ENCODE measurements at regions not wholly inside any gene's neighbourhood (a gene's known extent, or its start where the extent isn't known, plus 50 kb on each side); places are given as distances from the start of the nearest gene placed in this dataset.

DNA sequence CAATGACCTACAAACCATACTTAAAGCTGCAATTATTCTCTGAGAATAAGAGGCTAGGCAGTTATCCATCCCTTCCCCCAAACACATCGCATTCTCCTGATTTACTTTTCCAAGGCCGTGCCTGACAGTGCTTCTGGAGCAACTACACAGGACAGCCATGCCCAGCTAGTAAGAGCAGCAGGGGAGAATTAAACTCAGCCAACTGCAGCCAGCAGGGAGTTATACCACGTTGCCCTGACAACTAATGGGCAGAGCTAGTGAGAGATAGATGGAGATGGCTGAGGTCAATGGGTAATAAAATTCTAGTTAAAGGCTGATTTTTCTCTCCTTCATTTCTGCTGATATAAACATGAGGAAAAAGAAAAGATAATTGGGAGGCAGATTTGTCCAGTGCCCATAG, 193.8 kb upstream of the PPP2R3A start:
- Histone ChIP-seq H3K4me3 (ENCODE audit: low read length) (no peak overlapping the region), H3K36me3 (ENCODE audit: control insufficient read depth, insufficient read depth, low read length) (no peaks in the 10 kb centered on the region), H3K9me3 (replicated peaks; ENCODE audit: control insufficient read depth, low read depth, low read length) (no peaks in the 10 kb centered on the region), H3K4me1 (ENCODE audit: control insufficient read depth, insufficient read depth, low read length) (no peaks in the 10 kb centered on the region), H3K27me3 (ENCODE audit: control insufficient read depth, insufficient read depth, low read length) (no peaks in the 10 kb centered on the region), H3K27ac (ENCODE audit: low read length) (no peak overlapping the region)
- WGBS (ENCODE audit: insufficient coverage), result 29% methylated on average over 1 of the region's 3 CpGs
- DNase-seq, result no peak

DNA sequence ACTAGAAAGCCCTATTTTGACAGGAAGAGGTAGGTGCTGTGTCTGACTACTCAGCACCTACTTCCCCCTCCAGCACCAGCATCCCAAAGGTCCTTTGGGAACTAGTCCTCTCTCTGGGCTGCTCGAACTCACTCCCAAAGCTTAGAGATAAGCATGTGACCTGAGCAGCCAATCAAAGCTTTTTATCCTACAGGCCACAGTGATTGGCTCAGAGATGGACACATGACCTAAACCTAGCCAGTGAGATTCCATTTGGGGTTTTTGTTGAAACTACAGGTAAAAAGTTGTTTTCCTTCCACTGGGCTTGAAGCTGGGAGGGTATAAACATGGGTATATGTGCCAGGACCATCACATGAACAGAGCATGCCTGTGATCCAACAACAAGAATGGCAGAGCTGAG, 186.5 kb upstream of the PPP2R3A start:
- no peak for DNase-seq
- Histone ChIP-seq H3K36me3 (ENCODE audit: control insufficient read depth, insufficient read depth, low read length) (no peaks in the 10 kb centered on the region), H3K27ac (ENCODE audit: low read length) (no peak overlapping the region), H3K9me3 (replicated peaks; ENCODE audit: control insufficient read depth, low read depth, low read length) (no peaks in the 10 kb centered on the region), H3K4me1 (ENCODE audit: control insufficient read depth, insufficient read depth, low read length) (no peaks in the 10 kb centered on the region), H3K27me3 (ENCODE audit: control insufficient read depth, insufficient read depth, low read length) (no peaks in the 10 kb centered on the region), H3K4me3 (ENCODE audit: low read length) (no peak overlapping the region)
- no CpG with 5 or more reads among the region's 1 CpG for WGBS (ENCODE audit: insufficient coverage)

DNA sequence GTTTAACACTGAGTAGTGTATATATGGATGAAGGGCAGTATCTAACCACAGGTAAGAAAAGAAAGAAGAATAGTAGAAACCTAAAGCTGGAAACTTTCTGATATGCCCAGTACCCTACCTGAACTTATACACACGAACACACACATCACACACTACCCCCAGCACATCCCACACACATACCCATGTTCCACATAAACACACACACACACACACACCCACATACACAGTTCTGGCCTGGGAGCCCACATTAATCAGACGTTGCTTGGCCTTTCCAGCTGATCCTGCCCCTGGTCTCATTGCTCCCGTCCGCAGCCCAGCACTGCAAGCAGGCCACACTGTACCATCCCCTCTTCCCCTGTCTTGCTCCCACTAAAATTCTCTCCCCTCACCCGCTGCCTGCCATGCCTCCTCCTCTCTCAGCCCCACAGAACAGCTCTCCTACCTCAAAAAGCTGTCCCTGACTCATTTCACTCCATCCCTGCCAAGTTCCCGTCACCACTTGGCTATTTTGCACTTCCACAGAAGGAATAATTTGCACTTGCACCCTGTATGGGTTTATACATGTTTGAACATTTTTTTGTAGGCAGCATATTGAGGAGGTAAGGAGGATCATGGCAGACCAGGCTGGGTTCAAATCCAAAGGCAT, 185.8 kb upstream of the PPP2R3A start:
- Histone ChIP-seq H3K27me3 (ENCODE audit: control insufficient read depth, insufficient read depth, low read length) (no peaks in the 10 kb centered on the region), H3K9me3 (replicated peaks; ENCODE audit: control insufficient read depth, low read depth, low read length) (no peaks in the 10 kb centered on the region), H3K4me1 (ENCODE audit: control insufficient read depth, insufficient read depth, low read length) (no peaks in the 10 kb centered on the region), H3K27ac (ENCODE audit: low read length) (no peak overlapping the region), H3K36me3 (ENCODE audit: control insufficient read depth, insufficient read depth, low read length) (no peaks in the 10 kb centered on the region), H3K4me3 (ENCODE audit: low read length) (no peak overlapping the region)
- DNase-seq, result no peak
- WGBS (ENCODE audit: insufficient coverage), result 66% methylated on average over 5 of the region's 6 CpGs

DNA sequence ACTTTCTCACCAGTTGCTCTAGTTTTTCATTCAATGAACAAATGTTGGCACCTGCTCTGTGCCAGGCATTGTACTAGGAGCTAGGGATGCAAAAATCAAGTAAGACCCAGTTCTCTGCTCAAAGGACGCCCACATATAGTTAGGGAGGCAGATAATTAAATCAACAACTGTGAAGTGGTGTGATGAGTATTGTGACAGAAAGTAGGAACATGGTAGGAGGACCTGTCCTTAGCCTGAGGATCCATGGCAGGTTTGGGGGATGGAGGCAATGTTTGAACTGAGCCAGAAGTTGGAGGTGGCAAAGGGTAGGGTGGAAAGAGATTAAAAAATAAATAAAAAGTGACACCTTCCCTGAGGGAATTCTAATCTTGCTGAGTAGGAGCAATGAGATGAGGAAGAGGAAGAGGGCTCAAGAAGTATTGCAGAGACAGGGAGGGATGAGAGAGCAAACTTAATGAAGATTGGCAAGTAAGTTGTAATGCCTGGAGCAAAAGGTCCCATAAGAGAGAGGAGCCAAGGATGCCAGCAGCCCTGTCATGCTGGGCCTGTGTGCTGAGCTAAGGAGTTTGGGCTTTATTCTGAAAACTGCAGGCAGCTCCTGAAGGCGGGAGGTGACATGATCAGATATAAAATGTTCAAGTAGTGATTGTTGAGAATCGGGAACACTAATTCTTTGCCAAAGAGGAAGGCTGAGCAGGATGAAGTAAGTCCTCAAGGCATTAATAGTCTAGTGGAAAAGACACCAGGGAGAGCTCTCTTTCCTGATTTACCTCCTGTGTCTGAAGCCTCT, 184.3 kb upstream of the PPP2R3A start:
- Histone ChIP-seq H3K4me3 (ENCODE audit: low read length) (no peak overlapping the region), H3K4me1 (ENCODE audit: control insufficient read depth, insufficient read depth, low read length) (no peaks in the 10 kb centered on the region), H3K27ac (ENCODE audit: low read length) (no peak overlapping the region), H3K27me3 (ENCODE audit: control insufficient read depth, insufficient read depth, low read length) (no peaks in the 10 kb centered on the region), H3K9me3 (replicated peaks; ENCODE audit: control insufficient read depth, low read depth, low read length) (no peaks in the 10 kb centered on the region), H3K36me3 (ENCODE audit: control insufficient read depth, insufficient read depth, low read length) (no peaks in the 10 kb centered on the region)
- DNase-seq, result no peak
- WGBS (ENCODE audit: insufficient coverage), result 79% methylated on average over 3 of the region's 3 CpGs

DNA sequence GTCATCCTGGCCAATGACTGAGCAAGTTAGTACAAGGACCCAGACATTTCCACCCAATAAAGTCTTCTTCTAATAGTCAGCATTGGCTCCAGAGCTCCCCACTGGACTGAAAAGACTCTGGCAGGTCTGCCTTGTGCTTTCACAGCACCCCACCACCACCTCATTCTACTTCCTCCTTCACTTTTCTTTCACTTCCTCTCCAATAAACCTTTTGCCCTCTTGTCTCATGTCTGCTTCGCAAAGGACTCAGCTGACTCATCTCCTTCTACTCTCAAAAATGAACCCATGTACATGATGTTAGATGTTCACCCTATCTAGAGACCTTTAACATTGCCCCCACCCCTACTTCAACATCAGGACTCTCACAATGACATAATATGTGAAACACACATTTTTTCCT, 181.0 kb upstream of the PPP2R3A start:
- H3K9me3 ChIP-seq (replicated peaks; ENCODE audit: control insufficient read depth, low read depth, low read length), result peaks cover 5% of the 10 kb centered on the region
- H3K4me3 ChIP-seq (ENCODE audit: low read length), result no peak overlapping the region
- 50% methylated on average over 1 of the region's 1 CpG for WGBS (ENCODE audit: insufficient coverage)
- no peaks in the 10 kb centered on the region for H3K27me3 ChIP-seq (ENCODE audit: control insufficient read depth, insufficient read depth, low read length)
- peak; percentile 18 for DNase-seq
- no peak overlapping the region for H3K27ac ChIP-seq (ENCODE audit: low read length)
- H3K36me3 ChIP-seq (ENCODE audit: control insufficient read depth, insufficient read depth, low read length), result no peaks in the 10 kb centered on the region
- H3K4me1 ChIP-seq (ENCODE audit: control insufficient read depth, insufficient read depth, low read length), result no peaks in the 10 kb centered on the region

DNA sequence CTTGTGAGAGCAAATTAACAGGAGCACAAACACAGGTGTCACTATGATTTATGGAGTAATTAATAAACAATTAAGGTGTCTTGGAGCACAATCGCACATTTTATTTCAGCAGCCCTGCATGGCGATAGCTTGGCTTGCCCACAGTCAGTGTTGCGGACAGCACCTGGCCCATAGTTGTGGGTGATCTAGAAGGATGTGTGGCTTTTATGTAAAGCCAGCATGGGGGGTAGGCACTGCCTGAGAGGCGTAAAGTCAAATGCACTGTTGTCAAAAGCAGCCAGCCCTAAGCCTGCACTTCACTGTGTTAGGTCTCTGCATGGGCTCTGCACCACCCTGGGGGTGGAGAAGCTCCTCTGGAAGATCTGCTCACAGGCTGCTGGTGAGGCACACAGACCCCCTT, 177.4 kb upstream of the PPP2R3A start:
- H3K4me1 ChIP-seq (ENCODE audit: control insufficient read depth, insufficient read depth, low read length), result no peaks in the 10 kb centered on the region
- H3K4me3 ChIP-seq (ENCODE audit: low read length), result no peak overlapping the region
- peaks cover 6% of the 10 kb centered on the region for H3K9me3 ChIP-seq (replicated peaks; ENCODE audit: control insufficient read depth, low read depth, low read length)
- DNase-seq, result no peak
- 69% methylated on average over 4 of the region's 4 CpGs for WGBS (ENCODE audit: insufficient coverage)
- no peak overlapping the region for H3K27ac ChIP-seq (ENCODE audit: low read length)
- H3K27me3 ChIP-seq (ENCODE audit: control insufficient read depth, insufficient read depth, low read length), result no peaks in the 10 kb centered on the region
- H3K36me3 ChIP-seq (ENCODE audit: control insufficient read depth, insufficient read depth, low read length), result no peaks in the 10 kb centered on the region

DNA sequence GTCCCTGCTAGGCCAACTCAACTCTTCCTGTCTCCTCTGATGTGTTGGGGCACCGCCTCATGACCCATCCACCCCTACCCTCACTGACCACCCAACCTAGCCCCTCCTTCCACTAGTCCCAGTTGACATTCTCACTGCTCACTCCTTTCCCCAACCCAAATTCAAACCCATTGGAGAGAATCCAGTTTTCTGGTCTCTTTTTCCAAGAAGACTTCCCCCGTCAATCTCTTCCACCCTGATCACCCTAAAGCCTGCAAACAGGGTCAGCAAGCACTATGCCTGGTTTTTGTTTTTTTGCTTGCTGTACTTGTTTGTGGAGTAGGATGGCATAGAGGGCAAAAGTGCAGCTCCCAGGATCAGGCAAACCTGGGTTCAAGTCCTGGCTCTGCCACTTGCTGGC, 176.6 kb upstream of the PPP2R3A start:
- no peaks in the 10 kb centered on the region for H3K4me1 ChIP-seq (ENCODE audit: control insufficient read depth, insufficient read depth, low read length)
- no peak overlapping the region for H3K4me3 ChIP-seq (ENCODE audit: low read length)
- peaks cover 6% of the 10 kb centered on the region for H3K9me3 ChIP-seq (replicated peaks; ENCODE audit: control insufficient read depth, low read depth, low read length)
- 87% methylated on average over 1 of the region's 2 CpGs for WGBS (ENCODE audit: insufficient coverage)
- no peak for DNase-seq
- no peak overlapping the region for H3K27ac ChIP-seq (ENCODE audit: low read length)
- H3K27me3 ChIP-seq (ENCODE audit: control insufficient read depth, insufficient read depth, low read length), result no peaks in the 10 kb centered on the region
- no peaks in the 10 kb centered on the region for H3K36me3 ChIP-seq (ENCODE audit: control insufficient read depth, insufficient read depth, low read length)

DNA sequence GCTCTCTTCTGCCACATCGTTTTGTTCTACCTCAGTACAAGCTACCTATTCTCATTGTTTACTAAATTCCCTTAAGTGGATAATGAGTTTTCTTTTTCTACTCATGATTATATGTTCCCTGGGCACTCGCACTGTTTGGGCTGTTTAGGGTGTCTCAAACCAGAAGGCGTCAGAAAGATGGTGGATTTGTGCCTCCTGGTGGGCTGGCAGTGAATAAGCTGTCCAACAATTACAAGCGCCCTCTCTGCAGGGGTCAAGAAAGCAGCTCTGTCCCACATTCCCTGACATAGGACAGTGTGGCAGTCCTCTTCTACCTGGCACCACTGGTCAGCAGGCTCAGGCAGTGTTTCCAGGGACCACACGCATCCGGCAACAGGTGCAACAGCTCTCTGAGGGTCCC, 173.4 kb upstream of the PPP2R3A start:
- Histone ChIP-seq H3K4me3 (ENCODE audit: low read length) (no peak overlapping the region), H3K36me3 (ENCODE audit: control insufficient read depth, insufficient read depth, low read length) (no peaks in the 10 kb centered on the region), H3K27me3 (ENCODE audit: control insufficient read depth, insufficient read depth, low read length) (no peaks in the 10 kb centered on the region), H3K9me3 (replicated peaks; ENCODE audit: control insufficient read depth, low read depth, low read length) (peaks cover 5% of the 10 kb centered on the region), H3K4me1 (ENCODE audit: control insufficient read depth, insufficient read depth, low read length) (no peaks in the 10 kb centered on the region), H3K27ac (ENCODE audit: low read length) (no peak overlapping the region)
- 73% methylated on average over 3 of the region's 6 CpGs for WGBS (ENCODE audit: insufficient coverage)
- no peak for DNase-seq

DNA sequence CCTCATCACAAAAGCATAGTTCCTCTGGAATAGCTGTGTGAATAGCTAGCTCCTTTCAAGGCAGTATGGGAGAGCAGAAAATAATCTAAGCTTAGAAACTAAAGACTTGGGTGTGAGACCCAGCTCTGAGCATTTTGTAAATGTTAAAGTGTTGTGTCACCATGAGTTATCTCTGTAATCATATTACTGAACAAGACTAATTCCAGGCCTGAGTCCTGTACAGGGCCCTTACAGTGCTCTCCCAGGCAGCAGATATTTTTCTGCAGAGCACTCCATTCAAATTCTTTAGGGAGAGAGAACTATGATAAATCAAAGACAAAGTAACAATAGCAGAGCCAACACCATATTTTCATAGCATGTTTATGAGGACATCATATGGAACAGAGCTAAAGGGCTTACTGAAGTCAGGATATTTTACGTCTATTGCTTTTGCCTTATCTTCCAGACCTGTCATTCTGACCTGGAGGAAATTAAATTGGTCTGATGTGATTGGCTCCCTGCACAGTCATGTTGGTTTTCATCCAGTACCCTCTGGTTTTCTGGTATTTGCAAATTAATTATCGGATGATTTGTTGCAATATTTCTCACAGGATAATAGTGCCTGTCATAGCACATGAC, 172.6 kb upstream of the PPP2R3A start:
- H3K4me1 ChIP-seq (ENCODE audit: control insufficient read depth, insufficient read depth, low read length), result no peaks in the 10 kb centered on the region
- H3K27me3 ChIP-seq (ENCODE audit: control insufficient read depth, insufficient read depth, low read length), result no peaks in the 10 kb centered on the region
- no peak overlapping the region for H3K27ac ChIP-seq (ENCODE audit: low read length)
- DNase-seq, result no peak
- H3K36me3 ChIP-seq (ENCODE audit: control insufficient read depth, insufficient read depth, low read length), result no peaks in the 10 kb centered on the region
- 60% methylated on average over 1 of the region's 2 CpGs for WGBS (ENCODE audit: insufficient coverage)
- H3K9me3 ChIP-seq (replicated peaks; ENCODE audit: control insufficient read depth, low read depth, low read length), result peaks cover 5% of the 10 kb centered on the region
- H3K4me3 ChIP-seq (ENCODE audit: low read length), result no peak overlapping the region

DNA sequence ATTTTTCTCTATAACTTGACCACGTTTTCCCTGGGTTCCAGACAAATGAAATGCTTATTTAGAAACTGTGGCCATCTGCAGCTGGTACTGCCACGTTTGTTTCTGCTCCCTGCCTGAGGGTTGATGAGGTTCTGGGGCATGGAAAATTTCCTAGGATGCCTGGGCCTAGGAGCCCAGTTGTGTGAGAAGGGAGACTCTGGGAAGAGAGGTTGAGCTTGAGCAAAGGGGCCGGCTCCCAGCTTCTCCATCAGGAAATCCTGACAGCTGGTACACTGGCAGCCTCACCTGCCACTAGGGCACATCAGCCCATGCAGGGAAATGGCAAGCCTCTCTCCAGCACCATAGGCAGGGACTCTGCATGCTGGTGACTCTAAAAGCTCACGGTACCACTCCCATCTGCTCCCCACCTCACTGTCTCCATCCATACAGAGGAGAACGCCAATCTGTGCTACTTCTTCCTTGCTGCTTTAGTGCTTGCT, 165.4 kb upstream of the PPP2R3A start:
- H3K36me3 ChIP-seq (ENCODE audit: control insufficient read depth, insufficient read depth, low read length), result no peaks in the 10 kb centered on the region
- no peaks in the 10 kb centered on the region for H3K4me1 ChIP-seq (ENCODE audit: control insufficient read depth, insufficient read depth, low read length)
- DNase-seq, result no peak
- H3K9me3 ChIP-seq (replicated peaks; ENCODE audit: control insufficient read depth, low read depth, low read length), result no peaks in the 10 kb centered on the region
- H3K27ac ChIP-seq (ENCODE audit: low read length), result no peak overlapping the region
- WGBS (ENCODE audit: insufficient coverage), result 77% methylated on average over 4 of the region's 5 CpGs
- H3K27me3 ChIP-seq (ENCODE audit: control insufficient read depth, insufficient read depth, low read length), result no peaks in the 10 kb centered on the region
- no peak overlapping the region for H3K4me3 ChIP-seq (ENCODE audit: low read length)

Data from muscle of leg (tissue), 3 donors.